GM12878 (cell line): ENCODE measurements at regions not wholly inside any gene's neighbourhood (a gene's known extent, or its start where the extent isn't known, plus 50 kb on each side); places are given as distances from the start of the nearest gene placed in this dataset.

Source experiments
- ATAC-seq: fragments of 200-7000 bp; cut with Tn5 transposase; 3 replicates; pipeline ENCODE4 v1.9.1; 2020; ENCODE audit warnings: mild to moderate bottlenecking, moderate library complexity
- BruUV-seq: library from RNA; stranded (reverse); fragments of 400-500 nt; replicated peaks from 2 replicates; lab custom pipeline; 2021; lab: Mats Ljungman, UMichigan
- CTCF ChIA-PET: fragments of 300-600 bp; sonication (Branson Sonifier 250); formaldehyde crosslinking; extraction: SDS; loops from one replicate; lab custom pipeline; 2021; ENCODE audit warnings: inconsistent platforms; lab: Yijun Ruan, JAX
- POLR2A ChIA-PET: fragments of 350-600 bp; formaldehyde crosslinking; extraction: SDS; loops from one replicate; lab custom pipeline; 2021; ENCODE audit warnings: inconsistent platforms; lab: Charles Lee
- RAD21 ChIA-PET: fragments of 300-600 bp; sonication (Branson Sonifier 250); formaldehyde crosslinking; loops from one replicate; lab custom pipeline; 2023; ENCODE audit warnings: antibody characterized with exemption; ENCODE audit not compliant: unreplicated experiment; lab: Charles Lee
- SMC1A ChIA-PET: fragments of 300-600 bp; sonication (Branson Sonifier 250); formaldehyde crosslinking; loops from one replicate; lab custom pipeline; 2023; ENCODE audit not compliant: unreplicated experiment, uncharacterized antibody; lab: Charles Lee
- DNase-seq: peaks from one replicate; pipeline ENCODE4 v3.0.0-alpha.2; 2011; ENCODE audit warnings: low read depth, low spot score
- FAIRE-seq: peaks from 3 replicates; lab custom pipeline; 2011; peaks lifted over from hg19 to GRCh38; lab: Jason Lieb, UNC
- H2AFZ ChIP-seq: 2 replicates; pipeline ENCODE4 v1.6.0; 2011; ENCODE audit warnings: low read depth, low read length, control low read depth; ENCODE audit not compliant: control insufficient read depth
- H3K27ac ChIP-seq: 2 replicates; pipeline ENCODE4 v1.5.1; 2011; ENCODE audit warnings: control low read depth; ENCODE audit not compliant: control insufficient read depth, insufficient read depth
- H3K27me3 ChIP-seq, 2 experiments: replicated peaks in 1 of 2; 2 replicates each; pipeline versions ENCODE4 v1.6.0 to v1.6.1; 2011; ENCODE audit warnings: low read length in 1 of 2; ENCODE audit not compliant: control insufficient read depth in 2 of 2, insufficient read depth in 2 of 2
- H3K36me3 ChIP-seq, 2 experiments: 2 replicates each; pipeline ENCODE4 v1.5.1; 2011; ENCODE audit warnings: low read length in 1 of 2; ENCODE audit not compliant: control insufficient read depth in 2 of 2, insufficient read depth in 2 of 2
- H3K4me1 ChIP-seq: 2 replicates; pipeline ENCODE4 v1.6.1; 2011; ENCODE audit warnings: mild to moderate bottlenecking, low read length, moderate library complexity, mixed read lengths; ENCODE audit not compliant: control insufficient read depth, insufficient read depth
- H3K4me2 ChIP-seq: 2 replicates; pipeline ENCODE4 v1.6.0; 2011; ENCODE audit warnings: control low read depth; ENCODE audit not compliant: control insufficient read depth, insufficient read depth
- H3K4me3 ChIP-seq: fragments of 200-600 bp; sonication (generic); 2 replicates; pipeline ENCODE4 v1.5.1; 2016
- H3K79me2 ChIP-seq: 2 replicates; pipeline ENCODE4 v1.6.0; 2011; ENCODE audit warnings: low read length; ENCODE audit not compliant: control insufficient read depth, insufficient read depth
- H3K9ac ChIP-seq: 2 replicates; pipeline ENCODE4 v1.8.0; 2011; ENCODE audit warnings: low read length, control low read depth, mixed read lengths; ENCODE audit not compliant: control insufficient read depth, insufficient read depth
- H3K9me3 ChIP-seq: replicated peaks from 3 replicates; pipeline ENCODE4 v1.5.1; 2011; ENCODE audit warnings: mild to moderate bottlenecking, low read length; ENCODE audit not compliant: control insufficient read depth, insufficient read depth
- H4K20me1 ChIP-seq: 2 replicates; pipeline ENCODE4 v1.6.0; 2011; ENCODE audit not compliant: control insufficient read depth, insufficient read depth
- CBX5 ChIP-seq: sonication (generic); IDR thresholded peaks from 2 replicates; pipeline ENCODE4 v1.6.1; 2016; ENCODE audit warnings: low read depth, moderate library complexity, mild to moderate bottlenecking, inconsistent platforms
- NFYA ChIP-seq: IDR thresholded peaks from 2 replicates; pipeline ENCODE4 v1.6.1; 2011; ENCODE audit warnings: low read depth, mild to moderate bottlenecking, low read length, improper control_type of control experiment, borderline replicate concordance
- NRF1 ChIP-seq: conservative IDR thresholded peaks from 2 replicates; pipeline ENCODE4 v1.6.1; 2011; ENCODE audit warnings: mild to moderate bottlenecking, low read depth, low read length, improper control_type of control experiment
- SUPT20H ChIP-seq: IDR thresholded peaks from 2 replicates; pipeline ENCODE4 v1.6.1; 2011; ENCODE audit warnings: low read depth, mild to moderate bottlenecking, low read length, moderate library complexity, borderline replicate concordance; ENCODE audit not compliant: control insufficient read depth
- TCF12 ChIP-seq: IDR thresholded peaks from 2 replicates; pipeline ENCODE4 v1.6.1; 2011; ENCODE audit warnings: low read depth, mild to moderate bottlenecking, low read length
- YY1 ChIP-seq: IDR thresholded peaks from 2 replicates; pipeline ENCODE4 v1.6.1; 2011; ENCODE audit warnings: low read depth, mild to moderate bottlenecking, low read length
- ZBED1 ChIP-seq: IDR thresholded peaks from 2 replicates; pipeline ENCODE4 v1.6.1; 2016; ENCODE audit warnings: borderline replicate concordance
- ZNF592 ChIP-seq: fragments of 450-650 bp; IDR thresholded peaks from 2 replicates; pipeline ENCODE4 v1.6.1; 2017; ENCODE audit warnings: mild to moderate bottlenecking, moderate library complexity
- WGBS: methylation state at CpG from one replicate; pipeline ENCODE4 v1.1.6; 2016; ENCODE audit warnings: low lambda C conversion rate; ENCODE audit not compliant: insufficient replicate concordance, insufficient coverage; ENCODE audit errors: missing lambda C conversion rate; 5-methylcytosine and 5-hydroxymethylcytosine counted together
- in situ Hi-C: fragments of 300-500 bp; cut with MboI; formaldehyde crosslinking; loops from 9 replicates; pipeline ENCODE4 v1.14.3; 2018; ENCODE audit warnings: mixed read lengths
- intact Hi-C: fragments of 100-400 bp; cut with micrococcal nuclease; formaldehyde crosslinking; loops from one replicate; pipeline ENCODE4 v1.14.2; 2022; ENCODE audit not compliant: unreplicated experiment

GRCh38 chr4:37165844-37166243, 78.7 kb upstream of the NWD2 start:
- H3K27me3 ChIP-seq, result no peaks in the 10 kb centered on the region
- in situ Hi-C loops, result no loop called here
- SMC1A ChIA-PET, result no interaction called here
- no TSS peak for BruUV-seq
- H3K79me2 ChIP-seq, result no peaks in the 10 kb centered on the region
- no peak overlapping the region for H3K4me3 ChIP-seq
- no peaks in the 10 kb centered on the region for H4K20me1 ChIP-seq
- H3K9me3 ChIP-seq, result no peaks in the 10 kb centered on the region
- H3K36me3 ChIP-seq, result no peaks in the 10 kb centered on the region
- POLR2A ChIA-PET, result no interaction called here
- no peaks in the 10 kb centered on the region for H3K4me1 ChIP-seq
- intact Hi-C loops, result no loop called here
- no peak overlapping the region for H3K27ac ChIP-seq
- 69% methylated on average over 3 of the region's 3 CpGs for WGBS
- no peak for FAIRE-seq
- no peak overlapping the region for H3K4me2 ChIP-seq
- TF ChIP-seq SUPT20H (no peak), CBX5 (no peak), NRF1 (no peak), TCF12 (no peak), ZBED1 (no peak), ZNF592 (no peak), YY1 (no peak), NFYA (no peak)
- RAD21 ChIA-PET, result interaction anchor here (0.7 kb wide), 1 partner anchor 21 kb away, joined by 3 read pairs; no protein-coding TSS in a partner anchor
- no peak for ATAC-seq
- H3K9ac ChIP-seq, result no peak overlapping the region
- no peak overlapping the region for H2AFZ ChIP-seq
- DNase-seq, result no peak
- CTCF ChIA-PET, result interaction anchor here (1.4 kb wide), 1 partner anchor 22 kb away, joined by 4 read pairs; no protein-coding TSS in a partner anchor
